Right lobe of liver (tissue), 6 donors: ENCODE measurements at regions not wholly inside any gene's neighbourhood (a gene's known extent, or its start where the extent isn't known, plus 50 kb on each side); places are given as distances from the start of the nearest gene placed in this dataset.

Source experiments
- ATAC-seq, 4 donors: fragments of 200-7000 bp; cut with Tn5 transposase; one replicate each; pipeline ENCODE4 v1.9.1; 2020; ENCODE audit warnings: mild to moderate bottlenecking in 4 of 4, moderate library complexity in 4 of 4
- DNase-seq, 3 donors: peaks; one replicate each; pipeline ENCODE4 v3.0.0-alpha.2; 2020
- H3K27ac ChIP-seq, 3 donors: fragments of 200-600 bp; one replicate each; pipeline ENCODE4 v1.8.0; 2022
- H3K27me3 ChIP-seq, 2 donors: fragments of 200-600 bp; one replicate each; pipeline ENCODE4 v1.8.0; 2022
- H3K36me3 ChIP-seq, 4 donors: fragments of 200-600 bp; sonication (generic) in 1 of 4; one replicate each; pipeline versions ENCODE4 v1.5.1 to v1.8.0; 2017 to 2022; ENCODE audit warnings: control low read depth in 1 of 4
- H3K4me1 ChIP-seq, 4 donors: fragments of 200-600 bp; sonication (generic) in 1 of 4; one replicate each; pipeline versions ENCODE4 v1.5.1 to v1.8.0; 2017 to 2022; ENCODE audit warnings: control low read depth in 1 of 4
- H3K4me3 ChIP-seq, 3 donors: fragments of 200-600 bp; one replicate each; pipeline ENCODE4 v1.8.0; 2022
- H3K9me3 ChIP-seq, 4 donors: fragments of 200-600 bp; sonication (generic) in 1 of 4; one replicate each; pipeline versions ENCODE4 v1.5.1 to v1.8.0; 2017 to 2022; ENCODE audit warnings: control low read depth in 1 of 4
- POLR2A ChIP-seq: fragments of 450-650 bp; IDR thresholded peaks from one replicate; pipeline ENCODE4 v1.6.1; 2017; ENCODE audit warnings: antibody characterized with exemption, mild to moderate bottlenecking
- WGBS: methylation state at CpG from one replicate; pipeline ENCODE4 v1.1.6; 2018; ENCODE audit warnings: low coverage, low lambda C conversion rate; ENCODE audit not compliant: insufficient coverage; ENCODE audit errors: missing lambda C conversion rate; 5-methylcytosine and 5-hydroxymethylcytosine counted together
- intact Hi-C, 2 donors: fragments of 100-400 bp; cut with DNase I; formaldehyde crosslinking; loops; one replicate each; pipeline versions ENCODE4 v1.11.2 to v1.14.1; 2022
- TF ChIP-seq, protein P1 (sequence below), 4 donors: fragments of 200-600 bp in 3 of 4; fragments of 450-650 bp in 1 of 4; IDR thresholded peaks; one replicate each; pipeline versions ENCODE4 v1.5.1 to v1.8.0; 2016 to 2022; ENCODE audit warnings: antibody characterized with exemption in 4 of 4, mild to moderate bottlenecking in 2 of 4
- donor health status: DM: no; HTN: yes; CAD: no.
- donor health status: DM: no; HTN: no; CAD: no.
- donor health status: DM: no; HTN: no; CAD: no.
- donor health status: DM: no; HTN: yes; CAD: no.
- donor health status: DM: no; HTN: yes; CAD: no.

DNA sequence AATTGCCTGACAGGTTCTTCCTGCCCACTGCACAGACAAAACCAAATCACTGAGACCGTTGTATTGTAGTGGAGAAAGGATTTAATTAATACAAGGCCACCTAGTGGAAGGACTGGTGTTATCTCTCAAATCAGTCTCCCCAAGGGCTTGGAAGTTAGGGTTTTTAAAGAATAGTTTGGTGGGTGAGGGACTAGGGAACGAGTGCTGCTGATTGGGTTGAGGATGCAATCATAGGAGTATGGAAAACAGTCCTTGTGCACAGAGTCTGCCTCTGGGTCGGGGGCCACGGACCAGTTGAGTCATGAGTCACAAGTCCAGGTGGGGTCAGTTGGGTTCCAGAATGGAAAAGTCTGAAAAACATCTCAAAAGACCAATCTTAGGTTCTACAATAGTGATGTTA lies 89.1 kb downstream of the B3GNT2 start:
- Histone ChIP-seq H3K27ac (no peak overlapping the region), H3K27me3 (no peaks in the 10 kb centered on the region), H3K9me3 (peaks cover 0 to 5% (median 0%) of the 10 kb centered on the region in 4 donors), H3K4me3 (no peak overlapping the region), H3K4me1 (no peaks in the 10 kb centered on the region), H3K36me3 (no peaks in the 10 kb centered on the region)
- TF ChIP-seq POLR2A, result no peak
- TF ChIP-seq, protein P1, sequence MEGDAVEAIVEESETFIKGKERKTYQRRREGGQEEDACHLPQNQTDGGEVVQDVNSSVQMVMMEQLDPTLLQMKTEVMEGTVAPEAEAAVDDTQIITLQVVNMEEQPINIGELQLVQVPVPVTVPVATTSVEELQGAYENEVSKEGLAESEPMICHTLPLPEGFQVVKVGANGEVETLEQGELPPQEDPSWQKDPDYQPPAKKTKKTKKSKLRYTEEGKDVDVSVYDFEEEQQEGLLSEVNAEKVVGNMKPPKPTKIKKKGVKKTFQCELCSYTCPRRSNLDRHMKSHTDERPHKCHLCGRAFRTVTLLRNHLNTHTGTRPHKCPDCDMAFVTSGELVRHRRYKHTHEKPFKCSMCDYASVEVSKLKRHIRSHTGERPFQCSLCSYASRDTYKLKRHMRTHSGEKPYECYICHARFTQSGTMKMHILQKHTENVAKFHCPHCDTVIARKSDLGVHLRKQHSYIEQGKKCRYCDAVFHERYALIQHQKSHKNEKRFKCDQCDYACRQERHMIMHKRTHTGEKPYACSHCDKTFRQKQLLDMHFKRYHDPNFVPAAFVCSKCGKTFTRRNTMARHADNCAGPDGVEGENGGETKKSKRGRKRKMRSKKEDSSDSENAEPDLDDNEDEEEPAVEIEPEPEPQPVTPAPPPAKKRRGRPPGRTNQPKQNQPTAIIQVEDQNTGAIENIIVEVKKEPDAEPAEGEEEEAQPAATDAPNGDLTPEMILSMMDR (IDR thresholded peaks at IDR 0.05), result no peak
- DNase-seq (no peak), ATAC-seq (no peak)
- intact Hi-C loops, result no loop called here
- WGBS, result 83% methylated on average over 4 of the region's 4 CpGs

DNA sequence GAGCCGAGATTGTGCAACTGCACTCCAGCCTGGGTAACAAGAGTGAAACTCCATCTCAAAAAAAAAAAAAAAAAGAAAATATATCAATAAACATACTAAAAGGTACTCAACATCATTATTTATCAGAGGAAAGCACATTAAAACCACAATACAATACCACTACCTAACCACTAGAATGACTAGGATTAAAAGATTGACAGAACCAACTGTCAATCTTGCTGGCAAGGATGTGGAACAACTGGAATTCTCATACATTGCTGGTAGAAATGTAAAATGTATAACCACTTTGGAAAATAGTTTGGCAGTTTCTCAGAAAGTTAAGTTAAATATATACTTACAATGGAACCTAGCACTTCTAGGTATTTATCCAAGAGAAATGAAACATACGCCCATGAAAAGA lies 88.6 kb downstream of the B3GNT2 start:
- Histone ChIP-seq H3K9me3 (peaks cover 0 to 5% (median 0%) of the 10 kb centered on the region in 4 donors), H3K27me3 (no peaks in the 10 kb centered on the region), H3K4me3 (no peak overlapping the region), H3K36me3 (no peaks in the 10 kb centered on the region), H3K4me1 (no peaks in the 10 kb centered on the region), H3K27ac (no peak overlapping the region)
- no peak for TF ChIP-seq POLR2A
- TF ChIP-seq, protein P1 (IDR thresholded peaks at IDR 0.05), result no peak
- ATAC-seq (no peak), DNase-seq (no peak)
- WGBS, result 97% methylated on average over 2 of the region's 2 CpGs
- intact Hi-C loops, result no loop called here

- ATAC-seq (no peak), DNase-seq (no peak)
- Histone ChIP-seq H3K27me3 (no peaks in the 10 kb centered on the region), H3K36me3 (no peaks in the 10 kb centered on the region), H3K4me3 (no peak overlapping the region), H3K27ac (no peak overlapping the region), H3K9me3 (peaks cover 0 to 5% (median 0%) of the 10 kb centered on the region in 4 donors), H3K4me1 (no peaks in the 10 kb centered on the region)
- WGBS, result 90% methylated on average over 1 of the region's 1 CpG
- intact Hi-C loops, result no loop called here
- no peak for TF ChIP-seq POLR2A
- TF ChIP-seq, protein P1 (IDR thresholded peaks at IDR 0.05), result no peak
Observed at GRCh38 chr2:62283147-62283546, 87.2 kb downstream of the B3GNT2 start.

DNA sequence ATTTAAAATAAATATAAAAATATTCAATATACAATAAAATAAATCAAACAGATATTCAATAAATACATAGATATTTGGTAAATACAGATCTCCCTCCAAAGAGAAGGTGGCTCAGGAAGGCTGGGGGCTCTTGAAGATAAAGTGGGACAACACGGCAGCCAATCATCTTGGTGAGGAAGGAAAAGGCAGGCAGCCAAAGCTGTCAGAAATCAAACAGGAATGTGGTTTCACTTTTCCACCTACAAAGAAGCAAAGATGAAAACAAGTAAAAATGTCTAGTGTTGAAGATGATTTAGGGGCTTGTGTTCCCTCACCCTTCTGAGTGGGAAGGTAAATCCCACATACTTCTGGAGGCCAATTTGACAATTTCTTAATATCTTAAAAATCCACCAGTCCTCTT lies 85.7 kb downstream of the B3GNT2 start:
- 5% methylated on average over 1 of the region's 1 CpG for WGBS

More for the DNA sequence above, 85.7 kb downstream of the B3GNT2 start:
- Histone ChIP-seq H3K4me3 (no peak overlapping the region), H3K36me3 (no peaks in the 10 kb centered on the region), H3K27ac (no peak overlapping the region), H3K4me1 (no peaks in the 10 kb centered on the region), H3K9me3 (peaks cover 0 to 5% (median 0%) of the 10 kb centered on the region in 4 donors), H3K27me3 (no peaks in the 10 kb centered on the region)
- ATAC-seq (no peak), DNase-seq (no peak)
- intact Hi-C loops, result no loop called here
- TF ChIP-seq POLR2A, result no peak
- TF ChIP-seq, protein P1 (IDR thresholded peaks at IDR 0.05), result no peak
